DOHH2 (cell line): ENCODE measurements at regions not wholly inside any gene's neighbourhood (a gene's known extent, or its start where the extent isn't known, plus 50 kb on each side); places are given as distances from the start of the nearest gene placed in this dataset.

Experiments
- H3F3A ChIP-seq: fragments of 200-600 bp; sonication (generic), shearing (Covaris generic); 2 replicates; pipeline ENCODE4 v1.6.0; 2016; ENCODE audit warnings: antibody characterized with exemption, mild to moderate bottlenecking; ENCODE audit not compliant: control insufficient read depth, insufficient read depth
- H3K27ac ChIP-seq: fragments of 200-600 bp; sonication (generic); 2 replicates; pipeline ENCODE4 v1.5.1; 2014; ENCODE audit warnings: low read depth, mild to moderate bottlenecking, low read length, moderate library complexity
- H3K27me3 ChIP-seq: fragments of 200-600 bp; sonication (generic); 2 replicates; pipeline ENCODE4 v1.6.1; 2014; ENCODE audit warnings: mild to moderate bottlenecking, low read length, mixed read lengths; ENCODE audit not compliant: control insufficient read depth
- H3K36me3 ChIP-seq: fragments of 200-600 bp; sonication (generic); 2 replicates; pipeline ENCODE4 v1.6.1; 2014; ENCODE audit warnings: mild to moderate bottlenecking, low read length, moderate library complexity, mixed read lengths; ENCODE audit not compliant: control insufficient read depth
- H3K4me1 ChIP-seq: fragments of 200-600 bp; sonication (generic); 2 replicates; pipeline ENCODE4 v1.6.1; 2014; ENCODE audit warnings: mild to moderate bottlenecking, low read length, mixed read lengths; ENCODE audit not compliant: control insufficient read depth
- H3K4me2 ChIP-seq: fragments of 200-600 bp; sonication (generic); 2 replicates; pipeline ENCODE4 v1.6.0; 2014; ENCODE audit warnings: mild to moderate bottlenecking, low read length, moderate library complexity
- H3K4me3 ChIP-seq: fragments of 200-600 bp; sonication (generic); 2 replicates; pipeline ENCODE4 v1.5.1; 2014; ENCODE audit warnings: mild to moderate bottlenecking, low read length, mixed read lengths
- H3K79me2 ChIP-seq: fragments of 200-600 bp; sonication (generic); 2 replicates; pipeline ENCODE4 v1.6.1; 2014; ENCODE audit warnings: mild to moderate bottlenecking, low read length, mixed read lengths; ENCODE audit not compliant: control insufficient read depth
- H3K9me2 ChIP-seq: fragments of 200-600 bp; sonication (generic); replicated peaks from 2 replicates; pipeline ENCODE4 v1.6.1; 2014; ENCODE audit warnings: mild to moderate bottlenecking, low read length, mixed read lengths; ENCODE audit not compliant: control insufficient read depth
- H3K9me3 ChIP-seq: fragments of 200-600 bp; sonication (generic); 2 replicates; pipeline ENCODE4 v1.6.1; 2014; ENCODE audit warnings: antibody characterized with exemption, low read length, mixed read lengths; ENCODE audit not compliant: control insufficient read depth, insufficient read depth
- H4K20me1 ChIP-seq: fragments of 200-600 bp; sonication (generic); 2 replicates; pipeline ENCODE4 v1.6.0; 2014; ENCODE audit warnings: low read depth, mild to moderate bottlenecking, antibody characterized with exemption, low read length, moderate library complexity; ENCODE audit not compliant: control insufficient read depth, insufficient read depth
- CTCF ChIP-seq: fragments of 200-600 bp; sonication (generic); IDR thresholded peaks from one replicate; pipeline ENCODE4 v1.5.1; 2014; ENCODE audit warnings: antibody characterized with exemption, mild to moderate bottlenecking, low read depth, low read length; ENCODE audit not compliant: poor library complexity, severe bottlenecking
- EZH2phosphoT487 ChIP-seq: fragments of 200-600 bp; sonication (generic); IDR thresholded peaks from 2 replicates; pipeline ENCODE4 v1.6.1; 2017; ENCODE audit warnings: borderline replicate concordance, mild to moderate bottlenecking, antibody characterized with exemption, low read length, moderate library complexity, mixed read lengths

GRCh38 chr6:127641905-127642304 is 64.9 kb downstream of the C6orf58 start:
- H3K27ac ChIP-seq: no peak overlapping the region
- H3K27me3 ChIP-seq: no peaks in the 10 kb centered on the region
- no peaks in the 10 kb centered on the region for H3K4me1 ChIP-seq
- no peak overlapping the region for H3K4me3 ChIP-seq
- H3K4me2 ChIP-seq: no peak overlapping the region
- H3K36me3 ChIP-seq: no peaks in the 10 kb centered on the region
- TF ChIP-seq EZH2phosphoT487 (no peak), CTCF (peak; percentile 56)
- H4K20me1 ChIP-seq: no peaks in the 10 kb centered on the region
- H3K79me2 ChIP-seq: no peaks in the 10 kb centered on the region
- no peaks in the 10 kb centered on the region for H3K9me3 ChIP-seq
- H3K9me2 ChIP-seq: no peaks in the 10 kb centered on the region
- H3F3A ChIP-seq: no peaks in the 10 kb centered on the region
